Testis (tissue), 2 donors: ENCODE measurements at regions not wholly inside any gene's neighbourhood (a gene's known extent, or its start where the extent isn't known, plus 50 kb on each side); places are given as distances from the start of the nearest gene placed in this dataset.
"Not testable (repeated sequence)": the region's sequence is repeated elsewhere in the genome, so short reads cannot be mapped to it uniquely, and the experiment has no call there.

Source experiments
- DNase-seq: peaks from one replicate; pipeline ENCODE4 v3.0.0-alpha.2; 2019
- H3K27ac ChIP-seq, 2 donors: fragments of 200-600 bp; sonication (generic); one replicate each; pipeline ENCODE4 v1.5.1; 2019
- H3K27me3 ChIP-seq: fragments of 200-600 bp; sonication (generic); one replicate; pipeline ENCODE4 v1.5.1; 2019
- H3K36me3 ChIP-seq: fragments of 200-600 bp; sonication (generic); one replicate; pipeline ENCODE4 v1.5.1; 2017; ENCODE audit warnings: low read depth; ENCODE audit errors: missing control alignments
- H3K4me1 ChIP-seq: fragments of 200-600 bp; sonication (generic); one replicate; pipeline ENCODE4 v1.5.1; 2019
- H3K4me3 ChIP-seq, 2 donors: fragments of 200-600 bp; sonication (generic); one replicate each; pipeline ENCODE4 v1.5.1; 2017 to 2019
- H3K9me3 ChIP-seq: fragments of 200-600 bp; sonication (generic); one replicate; pipeline ENCODE4 v1.5.1; 2017
- CTCF ChIP-seq, 3 experiments: fragments of 450-650 bp in 2 of 3; fragments of 200-600 bp in 1 of 3; sonication (generic) in 1 of 3; IDR thresholded peaks; one replicate each; pipeline ENCODE4 v1.5.1; 2016 to 2019; ENCODE audit warnings: antibody characterized with exemption in 3 of 3, mild to moderate bottlenecking in 2 of 3, moderate library complexity in 1 of 3
- POLR2A ChIP-seq: fragments of 450-650 bp; IDR thresholded peaks from one replicate; pipeline ENCODE4 v1.6.1; 2017; ENCODE audit warnings: antibody characterized with exemption, mild to moderate bottlenecking, moderate library complexity
- WGBS, 2 donors: methylation state at CpG; one replicate each; pipeline ENCODE4 v1.1.5; 2018; 5-methylcytosine and 5-hydroxymethylcytosine counted together
- intact Hi-C: fragments of 100-400 bp; cut with DNase I; formaldehyde crosslinking; loops from one replicate; pipeline ENCODE4 v1.15.1; 2023; ENCODE audit warnings: low total_unique reads

GRCh38 chr18:30683836-30684235 lies 358.7 kb downstream of the DSC3 start:
- Histone ChIP-seq H3K27ac (no peak overlapping the region), H3K4me3 (no peak overlapping the region), H3K9me3 (no peaks in the 10 kb centered on the region), H3K4me1 (no peaks in the 10 kb centered on the region), H3K36me3 (no peaks in the 10 kb centered on the region), H3K27me3 (no peaks in the 10 kb centered on the region)
- WGBS, 2 donors: 90 to 94% methylated on average over 2 of the region's 2 CpGs
- TF ChIP-seq POLR2A: no peak
- no peak for TF ChIP-seq CTCF (IDR thresholded peaks at IDR 0.05)
- no peak for DNase-seq
- intact Hi-C loops: no loop called here

- H3K27ac ChIP-seq: no peak overlapping the region
- WGBS, 2 donors: 39% methylated on average over 1 of the region's 1 CpG
- H3K27me3 ChIP-seq: no peaks in the 10 kb centered on the region
- no peak for DNase-seq
- intact Hi-C loops: no loop called here
- TF ChIP-seq CTCF (IDR thresholded peaks at IDR 0.05): no peak
- TF ChIP-seq POLR2A: no peak
- H3K4me3 ChIP-seq: no peak overlapping the region
- no peaks in the 10 kb centered on the region for H3K4me1 ChIP-seq
- H3K36me3 ChIP-seq: no peaks in the 10 kb centered on the region
- H3K9me3 ChIP-seq: no peaks in the 10 kb centered on the region
Measured at GRCh38 chr18:30682672-30683071, 359.9 kb downstream of the DSC3 start.

GRCh38 chr18:30679285-30679930 lies 363.1 kb downstream of the DSC3 start:
- H3K27ac ChIP-seq: no peak overlapping the region
- TF ChIP-seq CTCF (IDR thresholded peaks at IDR 0.05): no peak
- TF ChIP-seq POLR2A: no peak
- no peak for DNase-seq
- intact Hi-C loops: no loop called here
- no peaks in the 10 kb centered on the region for H3K4me1 ChIP-seq
- WGBS, 2 donors: 70 to 79% methylated on average over 5 of the region's 5 CpGs
- H3K27me3 ChIP-seq: no peaks in the 10 kb centered on the region
- no peak overlapping the region for H3K4me3 ChIP-seq
- no peaks in the 10 kb centered on the region for H3K36me3 ChIP-seq
- no peaks in the 10 kb centered on the region for H3K9me3 ChIP-seq

GRCh38 chr18:30677813-30678212 lies 364.7 kb downstream of the DSC3 start:
- H3K27ac ChIP-seq, H3K36me3 ChIP-seq, H3K27me3 ChIP-seq, H3K9me3 ChIP-seq, H3K4me1 ChIP-seq, intact Hi-C loops, DNase-seq, H3K4me3 ChIP-seq: not testable (repeated sequence)
- WGBS, 2 donors: 85 to 94% methylated on average over 5 of the region's 5 CpGs

- intact Hi-C loops: no loop called here
- TF ChIP-seq POLR2A: no peak
- TF ChIP-seq CTCF (IDR thresholded peaks at IDR 0.05): no peak
- Histone ChIP-seq H3K36me3 (no peaks in the 10 kb centered on the region), H3K27me3 (no peaks in the 10 kb centered on the region), H3K4me1 (no peaks in the 10 kb centered on the region), H3K4me3 (no peak overlapping the region), H3K9me3 (no peaks in the 10 kb centered on the region), H3K27ac (no peak overlapping the region)
- WGBS, 2 donors: 13 to 43% methylated on average over 4 of the region's 4 CpGs
- no peak for DNase-seq
Measured at GRCh38 chr18:30676053-30676480, 366.5 kb downstream of the DSC3 start.
